Gastroesophageal sphincter (tissue), 3 donors: ENCODE measurements at regions not wholly inside any gene's neighbourhood (a gene's known extent, or its start where the extent isn't known, plus 50 kb on each side); places are given as distances from the start of the nearest gene placed in this dataset.

ENCODE experiments used
- EP300 ChIP-seq: sonication (generic); formaldehyde crosslinking; IDR thresholded peaks from one replicate; pipeline ENCODE4 v1.6.1; 2017; ENCODE audit warnings: antibody characterized with exemption, mild to moderate bottlenecking
- POLR2A ChIP-seq, 2 donors: fragments of 450-650 bp; IDR thresholded peaks; one replicate each; pipeline ENCODE4 v1.6.1; 2017; ENCODE audit warnings: antibody characterized with exemption in 2 of 2, mild to moderate bottlenecking in 2 of 2, moderate library complexity in 1 of 2
- POLR2AphosphoS5 ChIP-seq: sonication (generic); formaldehyde crosslinking; IDR thresholded peaks from one replicate; pipeline ENCODE4 v1.6.1; 2017; ENCODE audit warnings: antibody characterized with exemption
- TF ChIP-seq, protein P1 (sequence below), 4 experiments: fragments of 200-600 bp in 2 of 4; fragments of 450-650 bp in 2 of 4; sonication (generic) in 1 of 4; IDR thresholded peaks; one replicate each; pipeline ENCODE4 v1.5.1; 2017 to 2019; ENCODE audit warnings: antibody characterized with exemption in 4 of 4, mild to moderate bottlenecking in 2 of 4, moderate library complexity in 2 of 4

DNA sequence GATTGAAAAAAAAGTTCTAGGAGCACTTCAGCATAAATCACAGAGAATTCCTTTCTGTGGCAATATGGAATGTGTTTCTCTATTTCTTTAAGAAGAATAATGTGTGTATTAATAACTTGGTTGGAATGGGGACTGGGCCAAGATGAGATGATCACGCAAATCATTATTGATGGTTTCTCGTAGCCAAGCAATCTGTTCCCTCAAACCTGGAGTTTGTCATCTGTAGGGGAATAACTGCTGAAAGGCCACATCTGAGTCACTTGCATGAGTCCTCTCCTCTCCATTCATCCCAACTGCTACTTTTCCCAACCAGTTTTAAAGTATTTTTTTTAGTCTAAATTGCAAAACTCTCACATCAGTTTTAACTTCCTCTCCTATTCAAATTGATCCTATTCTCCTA, 480.4 kb downstream of the PLPP3 start:
- TF ChIP-seq, protein P1, sequence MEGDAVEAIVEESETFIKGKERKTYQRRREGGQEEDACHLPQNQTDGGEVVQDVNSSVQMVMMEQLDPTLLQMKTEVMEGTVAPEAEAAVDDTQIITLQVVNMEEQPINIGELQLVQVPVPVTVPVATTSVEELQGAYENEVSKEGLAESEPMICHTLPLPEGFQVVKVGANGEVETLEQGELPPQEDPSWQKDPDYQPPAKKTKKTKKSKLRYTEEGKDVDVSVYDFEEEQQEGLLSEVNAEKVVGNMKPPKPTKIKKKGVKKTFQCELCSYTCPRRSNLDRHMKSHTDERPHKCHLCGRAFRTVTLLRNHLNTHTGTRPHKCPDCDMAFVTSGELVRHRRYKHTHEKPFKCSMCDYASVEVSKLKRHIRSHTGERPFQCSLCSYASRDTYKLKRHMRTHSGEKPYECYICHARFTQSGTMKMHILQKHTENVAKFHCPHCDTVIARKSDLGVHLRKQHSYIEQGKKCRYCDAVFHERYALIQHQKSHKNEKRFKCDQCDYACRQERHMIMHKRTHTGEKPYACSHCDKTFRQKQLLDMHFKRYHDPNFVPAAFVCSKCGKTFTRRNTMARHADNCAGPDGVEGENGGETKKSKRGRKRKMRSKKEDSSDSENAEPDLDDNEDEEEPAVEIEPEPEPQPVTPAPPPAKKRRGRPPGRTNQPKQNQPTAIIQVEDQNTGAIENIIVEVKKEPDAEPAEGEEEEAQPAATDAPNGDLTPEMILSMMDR (IDR thresholded peaks at IDR 0.05) = no peak
- TF ChIP-seq POLR2AphosphoS5 = peak; percentile 88
- no peak for TF ChIP-seq EP300
- no peak for TF ChIP-seq POLR2A (IDR thresholded peaks at IDR 0.05)
